HEK293T (cell line): ENCODE measurements at regions not wholly inside any gene's neighbourhood (a gene's known extent, or its start where the extent isn't known, plus 50 kb on each side); places are given as distances from the start of the nearest gene placed in this dataset.

Source experiments
- CTCF ChIA-PET: fragments of 350-600 bp; formaldehyde crosslinking; extraction: SDS; loops from one replicate; lab custom pipeline; 2021; ENCODE audit warnings: antibody characterized with exemption, inconsistent platforms; lab: Yijun Ruan, JAX
- POLR2A ChIA-PET: fragments of 350-600 bp; formaldehyde crosslinking; extraction: SDS; loops from one replicate; lab custom pipeline; 2020; ENCODE audit warnings: antibody characterized with exemption, inconsistent platforms; lab: Yijun Ruan, JAX
- DNase-seq: peaks from one replicate; pipeline ENCODE4 v3.0.0; 2012; ENCODE audit warnings: mixed read lengths; ENCODE audit errors: extremely low spot score
- ARNT ChIP-seq: fragments of 450-650 bp; IDR thresholded peaks from 2 replicates; pipeline ENCODE4 v1.6.1; 2017; ENCODE audit warnings: mild to moderate bottlenecking
- BHLHE40 ChIP-seq: fragments of 450-650 bp; IDR thresholded peaks from 2 replicates; pipeline ENCODE4 v1.6.1; 2016; ENCODE audit warnings: mild to moderate bottlenecking, moderate library complexity, borderline replicate concordance
- CTBP1 ChIP-seq: fragments of 450-650 bp; IDR thresholded peaks from 2 replicates; pipeline ENCODE4 v1.6.1; 2016; ENCODE audit warnings: borderline replicate concordance
- ELF4 ChIP-seq: fragments of 450-650 bp; IDR thresholded peaks from 2 replicates; pipeline ENCODE4 v1.6.1; 2017; ENCODE audit warnings: antibody characterized with exemption
- FOXA1 ChIP-seq: fragments of 450-650 bp; IDR thresholded peaks from 2 replicates; pipeline ENCODE4 v1.6.1; 2016; ENCODE audit warnings: mild to moderate bottlenecking
- FOXK2 ChIP-seq: fragments of 450-650 bp; IDR thresholded peaks from 2 replicates; pipeline ENCODE4 v1.6.1; 2016; ENCODE audit warnings: mild to moderate bottlenecking
- FOXM1 ChIP-seq: fragments of 450-650 bp; IDR thresholded peaks from 2 replicates; pipeline ENCODE4 v1.6.1; 2017; ENCODE audit warnings: mild to moderate bottlenecking, borderline replicate concordance
- HDGF ChIP-seq: fragments of 450-650 bp; IDR thresholded peaks from 2 replicates; pipeline ENCODE4 v1.6.1; 2017; ENCODE audit warnings: antibody characterized with exemption, borderline replicate concordance
- L3MBTL2 ChIP-seq: fragments of 450-650 bp; conservative IDR thresholded peaks from 2 replicates; pipeline ENCODE4 v1.6.1; 2016; ENCODE audit warnings: mild to moderate bottlenecking
- LEF1 ChIP-seq: fragments of 450-650 bp; IDR thresholded peaks from 2 replicates; pipeline ENCODE4 v1.6.1; 2017; ENCODE audit warnings: mild to moderate bottlenecking, borderline replicate concordance
- NFRKB ChIP-seq: fragments of 450-650 bp; IDR thresholded peaks from 2 replicates; pipeline ENCODE4 v1.6.1; 2016; ENCODE audit warnings: mild to moderate bottlenecking, moderate library complexity
- SP1 ChIP-seq: fragments of 450-650 bp; IDR thresholded peaks from 2 replicates; pipeline ENCODE4 v1.6.1; 2017
- SUZ12 ChIP-seq: fragments of 450-650 bp; IDR thresholded peaks from 2 replicates; pipeline ENCODE4 v1.6.1; 2016; ENCODE audit warnings: mild to moderate bottlenecking
- TARDBP ChIP-seq: fragments of 450-650 bp; IDR thresholded peaks from 2 replicates; pipeline ENCODE4 v1.6.1; 2016
- ZNF384 ChIP-seq: fragments of 450-650 bp; IDR thresholded peaks from 2 replicates; pipeline ENCODE4 v1.6.1; 2016
- TF ChIP-seq, protein P1 (sequence below): fragments of 450-650 bp; IDR thresholded peaks from 2 replicates; pipeline ENCODE4 v1.6.1; 2016

DNA sequence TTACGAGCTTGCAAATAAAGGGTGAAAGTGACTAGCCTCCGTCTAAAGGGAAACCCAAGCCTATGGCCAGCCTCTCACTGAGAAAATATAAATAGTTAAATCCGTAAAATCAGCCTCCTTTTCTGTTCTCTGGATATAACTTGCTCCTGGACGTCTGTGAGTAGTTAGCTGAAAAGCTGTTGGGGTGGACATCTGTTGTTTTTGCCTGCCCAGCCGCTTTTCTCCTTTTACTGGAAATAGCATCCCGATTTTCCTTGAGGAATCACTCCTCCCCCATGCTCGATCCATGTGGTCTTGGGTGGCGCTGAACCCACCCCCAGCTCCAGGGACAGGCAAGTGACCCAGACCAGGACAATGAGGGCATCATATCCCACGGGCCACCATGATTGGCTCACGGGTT is 291.5 kb upstream of the ZNF507 start:
- ChIA-PET POLR2A (no interaction called here), CTCF (no interaction called here)
- TF ChIP-seq CTBP1 (no peak), ARNT (no peak), NFRKB (no peak), FOXK2 (no peak), HDGF (no peak), TARDBP (no peak), BHLHE40 (no peak), ELF4 (no peak), SUZ12 (no peak), L3MBTL2 (no peak), SP1 (no peak), FOXA1 (no peak), ZNF384 (no peak)
- TF ChIP-seq, protein P1, sequence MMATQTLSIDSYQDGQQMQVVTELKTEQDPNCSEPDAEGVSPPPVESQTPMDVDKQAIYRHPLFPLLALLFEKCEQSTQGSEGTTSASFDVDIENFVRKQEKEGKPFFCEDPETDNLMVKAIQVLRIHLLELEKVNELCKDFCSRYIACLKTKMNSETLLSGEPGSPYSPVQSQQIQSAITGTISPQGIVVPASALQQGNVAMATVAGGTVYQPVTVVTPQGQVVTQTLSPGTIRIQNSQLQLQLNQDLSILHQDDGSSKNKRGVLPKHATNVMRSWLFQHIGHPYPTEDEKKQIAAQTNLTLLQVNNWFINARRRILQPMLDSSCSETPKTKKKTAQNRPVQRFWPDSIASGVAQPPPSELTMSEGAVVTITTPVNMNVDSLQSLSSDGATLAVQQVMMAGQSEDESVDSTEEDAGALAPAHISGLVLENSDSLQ = no peak
- DNase-seq = no peak

DNA sequence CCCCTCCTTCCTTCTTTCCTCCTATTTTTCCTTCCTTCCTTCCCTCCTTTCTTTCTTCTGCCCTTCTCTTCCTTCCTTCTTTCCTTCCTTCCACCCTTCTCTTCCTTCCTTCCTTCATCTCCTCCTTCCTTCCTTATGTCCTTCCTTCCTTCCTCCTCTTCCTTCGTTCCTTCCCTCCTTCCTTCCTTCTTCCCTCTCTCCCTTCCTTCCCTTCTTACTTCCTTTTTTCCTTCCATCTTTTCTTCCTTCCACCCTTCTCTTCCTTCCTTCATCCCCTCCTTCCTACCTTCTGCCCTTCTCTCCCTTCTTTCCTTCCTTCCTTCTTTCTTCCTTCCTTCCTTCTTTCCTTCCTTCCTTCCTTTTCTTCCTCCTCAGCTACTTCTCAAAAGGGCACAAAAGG is 287.3 kb upstream of the ZNF507 start:
- TF ChIP-seq SP1 (no peak), HDGF (no peak), FOXK2 (no peak), ELF4 (no peak), L3MBTL2 (no peak), SUZ12 (no peak), LEF1 (no peak), CTBP1 (no peak)
- no peak for DNase-seq
- ChIA-PET CTCF (no interaction called here), POLR2A (no interaction called here)

DNA sequence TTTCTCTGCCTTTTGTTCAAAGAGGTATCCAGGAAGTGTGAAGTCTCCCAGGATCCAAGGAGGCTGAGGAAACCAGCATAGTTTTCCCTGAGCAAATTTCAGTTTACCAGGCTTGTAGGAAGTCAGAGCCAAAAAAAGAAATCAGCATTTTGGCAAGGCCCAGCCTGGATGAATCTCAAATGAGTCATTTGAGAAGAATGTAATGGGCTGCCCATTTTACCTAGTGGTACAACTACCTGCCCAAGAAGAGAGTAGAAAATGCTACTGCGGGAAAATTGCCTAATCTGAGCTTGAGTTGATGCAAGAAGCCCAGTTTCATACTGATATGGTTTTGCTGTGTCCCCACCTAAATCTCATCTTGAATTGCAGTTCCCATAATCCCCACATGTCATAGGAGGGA is 284.1 kb upstream of the ZNF507 start:
- TF ChIP-seq SUZ12 = no peak
- TF ChIP-seq ZNF384 = no peak
- no peak for TF ChIP-seq LEF1
- no peak for TF ChIP-seq NFRKB
- no peak for TF ChIP-seq FOXK2
- TF ChIP-seq L3MBTL2 = no peak
- TF ChIP-seq BHLHE40 = no peak
- DNase-seq = no peak
- ChIA-PET POLR2A (no interaction called here), CTCF (no interaction called here)

DNA sequence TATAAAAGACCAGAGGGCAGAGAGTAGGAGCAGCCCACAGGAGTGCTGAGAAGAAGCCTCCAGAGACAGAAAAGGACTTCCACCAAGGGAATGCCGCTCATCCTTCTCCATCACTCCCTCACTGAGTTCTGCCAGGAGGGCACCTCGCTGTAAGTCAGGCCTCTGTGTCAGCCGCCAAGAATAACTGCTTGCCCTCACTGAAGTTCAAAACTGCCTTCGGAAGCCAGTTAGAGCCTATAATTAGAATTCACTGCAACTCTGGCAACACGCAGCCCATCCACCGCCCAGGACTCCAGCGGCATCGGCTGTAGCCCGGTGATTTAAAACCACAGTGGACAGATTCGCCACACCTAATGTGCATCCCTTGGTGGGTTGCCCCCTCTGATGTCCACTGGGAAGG is 281.8 kb upstream of the ZNF507 start:
- ChIA-PET CTCF (no interaction called here), POLR2A (no interaction called here)
- no peak for DNase-seq
- TF ChIP-seq, protein P1 = no peak
- TF ChIP-seq LEF1 (no peak), FOXM1 (no peak), FOXK2 (no peak), SUZ12 (no peak), ARNT (no peak), NFRKB (no peak), HDGF (no peak), ZNF384 (no peak), FOXA1 (no peak), TARDBP (no peak), SP1 (no peak), L3MBTL2 (no peak), ELF4 (no peak)

DNA sequence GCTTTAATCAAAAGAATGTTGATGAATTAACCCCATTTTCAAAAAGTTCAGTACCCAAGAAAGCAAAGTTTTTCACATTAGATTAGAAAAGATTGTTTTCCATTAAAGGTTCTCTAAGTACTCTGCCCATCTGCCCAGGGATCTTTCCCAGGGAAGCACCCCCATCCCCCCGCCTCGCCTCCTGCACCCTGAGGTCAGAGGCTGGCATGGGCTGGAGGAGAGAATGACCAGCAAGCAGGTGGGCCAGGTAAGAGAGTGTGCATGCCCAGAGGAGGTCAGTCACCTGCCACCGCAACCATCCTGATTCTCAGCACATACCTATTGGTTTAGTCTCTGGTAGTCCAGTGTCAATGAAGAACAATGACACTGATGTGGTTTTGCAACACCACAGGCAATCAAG is 279.4 kb upstream of the ZNF507 start:
- ChIA-PET CTCF (no interaction called here), POLR2A (no interaction called here)
- no peak for DNase-seq
- TF ChIP-seq FOXM1 = no peak
- TF ChIP-seq BHLHE40 = no peak
- TF ChIP-seq FOXA1 = no peak
- TF ChIP-seq FOXK2 = no peak
- no peak for TF ChIP-seq TARDBP
- TF ChIP-seq ELF4 = no peak
- no peak for TF ChIP-seq NFRKB
- no peak for TF ChIP-seq ARNT
- TF ChIP-seq HDGF = no peak
- TF ChIP-seq, protein P1 = no peak
- no peak for TF ChIP-seq SP1
- TF ChIP-seq LEF1 = no peak
- no peak for TF ChIP-seq ZNF384
- TF ChIP-seq SUZ12 = no peak

DNA sequence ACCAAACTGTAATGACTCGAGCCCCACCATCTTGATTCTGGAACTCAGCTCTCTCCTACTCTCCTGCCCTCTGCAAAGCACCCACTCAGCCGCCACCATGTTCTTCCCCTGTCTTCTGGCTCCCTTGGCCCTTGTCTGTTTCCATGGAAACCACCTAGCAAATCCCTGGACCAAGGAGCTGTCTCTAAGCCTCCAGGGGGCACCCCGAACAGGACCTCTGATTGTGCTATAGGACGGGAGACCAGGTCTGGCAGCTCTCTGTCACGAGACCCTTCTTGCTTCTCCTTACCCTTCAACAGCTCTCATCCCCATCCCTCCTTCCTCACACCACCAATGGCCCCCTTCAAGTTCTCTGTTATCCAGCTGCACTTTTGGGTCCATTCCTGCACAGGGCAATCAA is 277.7 kb upstream of the ZNF507 start:
- POLR2A ChIA-PET = no interaction called here
- CTCF ChIA-PET = interaction anchor here (0.5 kb wide), 1 partner anchor 1398 kb away, joined by 5 read pairs; no protein-coding TSS in a partner anchor
- no peak for DNase-seq
- TF ChIP-seq ARNT (no peak), ELF4 (no peak), ZNF384 (no peak), FOXK2 (no peak), CTBP1 (no peak), NFRKB (no peak), L3MBTL2 (no peak), FOXM1 (no peak), SUZ12 (no peak), TARDBP (no peak), HDGF (no peak), LEF1 (no peak), SP1 (no peak), FOXA1 (no peak), BHLHE40 (no peak)
- TF ChIP-seq, protein P1 = no peak
